ENCODE measurements at regions not wholly inside any gene's neighbourhood (a gene's known extent, or its start where the extent isn't known, plus 50 kb on each side); places are given as distances from the start of the nearest gene placed in this dataset.

DNA sequence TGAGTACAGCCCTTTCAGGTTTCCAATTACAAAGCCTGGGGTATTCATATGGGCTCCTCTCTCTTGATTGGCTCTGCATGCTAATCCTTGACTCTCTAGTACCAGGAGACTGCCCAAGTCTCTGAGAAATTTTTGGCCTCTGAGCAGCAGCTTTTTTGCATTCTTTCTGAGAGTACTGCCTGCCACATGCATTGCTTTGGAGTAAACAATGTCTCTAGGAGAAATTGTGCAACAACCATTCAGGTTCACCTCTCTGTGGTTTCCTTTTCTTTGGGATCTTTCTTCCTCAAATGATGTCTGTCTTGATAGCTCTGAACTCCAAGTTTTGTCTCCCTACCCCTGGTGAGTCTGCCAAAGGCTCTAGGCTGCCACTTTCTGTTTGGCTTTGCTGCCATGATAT, 115.8 kb upstream of the SETBP1 start:
- TF ChIP-seq POLR2A (IDR thresholded peaks at IDR 0.05), result no peak
- TF ChIP-seq, protein P1, sequence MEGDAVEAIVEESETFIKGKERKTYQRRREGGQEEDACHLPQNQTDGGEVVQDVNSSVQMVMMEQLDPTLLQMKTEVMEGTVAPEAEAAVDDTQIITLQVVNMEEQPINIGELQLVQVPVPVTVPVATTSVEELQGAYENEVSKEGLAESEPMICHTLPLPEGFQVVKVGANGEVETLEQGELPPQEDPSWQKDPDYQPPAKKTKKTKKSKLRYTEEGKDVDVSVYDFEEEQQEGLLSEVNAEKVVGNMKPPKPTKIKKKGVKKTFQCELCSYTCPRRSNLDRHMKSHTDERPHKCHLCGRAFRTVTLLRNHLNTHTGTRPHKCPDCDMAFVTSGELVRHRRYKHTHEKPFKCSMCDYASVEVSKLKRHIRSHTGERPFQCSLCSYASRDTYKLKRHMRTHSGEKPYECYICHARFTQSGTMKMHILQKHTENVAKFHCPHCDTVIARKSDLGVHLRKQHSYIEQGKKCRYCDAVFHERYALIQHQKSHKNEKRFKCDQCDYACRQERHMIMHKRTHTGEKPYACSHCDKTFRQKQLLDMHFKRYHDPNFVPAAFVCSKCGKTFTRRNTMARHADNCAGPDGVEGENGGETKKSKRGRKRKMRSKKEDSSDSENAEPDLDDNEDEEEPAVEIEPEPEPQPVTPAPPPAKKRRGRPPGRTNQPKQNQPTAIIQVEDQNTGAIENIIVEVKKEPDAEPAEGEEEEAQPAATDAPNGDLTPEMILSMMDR (IDR thresholded peaks at IDR 0.05), result no peak

Measured in Peyer's patch (tissue), 4 donors.